Endodermal cell (in vitro differentiated cells): ENCODE measurements at regions not wholly inside any gene's neighbourhood (a gene's known extent, or its start where the extent isn't known, plus 50 kb on each side); places are given as distances from the start of the nearest gene placed in this dataset.

ENCODE experiments used
- DNase-seq: peaks from one replicate; pipeline ENCODE4 v3.0.0-alpha.2; 2017
- H3K27ac ChIP-seq: 2 replicates; pipeline ENCODE4 v1.5.1; 2013; ENCODE audit warnings: mild to moderate bottlenecking, low read depth, low read length, moderate library complexity
- H3K27me3 ChIP-seq: 2 replicates; pipeline ENCODE4 v1.6.1; 2013; ENCODE audit warnings: mild to moderate bottlenecking, low read length, moderate library complexity; ENCODE audit not compliant: insufficient read depth, control insufficient read depth, poor library complexity, severe bottlenecking
- H3K36me3 ChIP-seq: 2 replicates; pipeline ENCODE4 v1.7.0; 2013; ENCODE audit warnings: mild to moderate bottlenecking, low read length, moderate library complexity; ENCODE audit not compliant: control insufficient read depth, insufficient read depth
- H3K4me1 ChIP-seq: one replicate; pipeline ENCODE4 v1.7.0; 2013; ENCODE audit warnings: low read length; ENCODE audit not compliant: control insufficient read depth, insufficient read depth
- H3K4me3 ChIP-seq: 2 replicates; pipeline ENCODE4 v1.5.1; 2013; ENCODE audit warnings: mild to moderate bottlenecking, low read length, moderate library complexity
- H3K9ac ChIP-seq: 2 replicates; pipeline ENCODE4 v1.6.1; 2013; ENCODE audit warnings: mild to moderate bottlenecking, low read length, moderate library complexity; ENCODE audit not compliant: poor library complexity, severe bottlenecking; ENCODE audit errors: extremely low read depth
- H3K9me3 ChIP-seq: 2 replicates; pipeline ENCODE4 v1.6.1; 2013; ENCODE audit warnings: mild to moderate bottlenecking, low read length, moderate library complexity; ENCODE audit not compliant: control insufficient read depth
- H3K27ac Mint-ChIP-seq: 2 replicates; pipeline ENCODE4 v1.8.0; 2020; ENCODE audit warnings: mixed read lengths
- H3K27me3 Mint-ChIP-seq: 2 replicates; pipeline ENCODE4 v1.8.0; 2021; ENCODE audit warnings: mild to moderate bottlenecking, mixed read lengths; ENCODE audit not compliant: insufficient read depth
- H3K36me3 Mint-ChIP-seq: 2 replicates; pipeline ENCODE4 v1.8.0; 2020; ENCODE audit warnings: low read depth, mixed read lengths
- H3K4me1 Mint-ChIP-seq: 2 replicates; pipeline ENCODE4 v1.8.0; 2020; ENCODE audit warnings: mixed read lengths
- H3K4me3 Mint-ChIP-seq: 2 replicates; pipeline ENCODE4 v1.8.0; 2020; ENCODE audit warnings: mild to moderate bottlenecking, moderate library complexity, mixed read lengths
- H3K9me3 Mint-ChIP-seq: 2 replicates; pipeline ENCODE4 v1.8.0; 2020; ENCODE audit warnings: mild to moderate bottlenecking, mixed read lengths
- CTCF ChIP-seq: fragments of 200-600 bp; sonication (generic); conservative IDR thresholded peaks from 2 replicates; pipeline ENCODE4 v1.5.0; 2021; ENCODE audit warnings: antibody characterized with exemption, mild to moderate bottlenecking
- WGBS, 2 experiments: methylation state at CpG; one replicate each; pipeline versions ENCODE4 v1.1.5 to v1.1.7; 2013; ENCODE audit warnings: missing lambda C conversion rate in 2 of 2, mixed read lengths in 1 of 2; ENCODE audit not compliant: insufficient coverage in 1 of 2, insufficient read length in 1 of 2; 5-methylcytosine and 5-hydroxymethylcytosine counted together

- Mint-ChIP-seq H3K27ac (no peak overlapping the region), H3K36me3 (no peaks in the 10 kb centered on the region), H3K27me3 (no peaks in the 10 kb centered on the region), H3K9me3 (no peaks in the 10 kb centered on the region), H3K4me3 (no peak overlapping the region), H3K4me1 (peaks cover 46% of the 10 kb centered on the region)
- H3K27me3 ChIP-seq, result no peaks in the 10 kb centered on the region
- peaks cover 18% of the 10 kb centered on the region for H3K4me1 ChIP-seq
- H3K4me3 ChIP-seq, result no peak overlapping the region
- TF ChIP-seq CTCF, result no peak
- H3K9me3 ChIP-seq, result no peaks in the 10 kb centered on the region
- no peak for DNase-seq
- H3K9ac ChIP-seq, result no peak overlapping the region
- H3K27ac ChIP-seq, result no peak overlapping the region
- H3K36me3 ChIP-seq, result no peaks in the 10 kb centered on the region
Measured at GRCh38 chr12:75881920-75882319, 149.7 kb downstream of the PHLDA1 start.

- 48 to 57% methylated on average over 4 to 13 of the region's 13 CpGs for WGBS, 2 experiments
- Mint-ChIP-seq H3K27ac (peak overlapping the region; percentile 57), H3K36me3 (no peaks in the 10 kb centered on the region), H3K4me1 (peaks cover 32% of the 10 kb centered on the region), H3K4me3 (no peak overlapping the region), H3K9me3 (peaks cover 5% of the 10 kb centered on the region), H3K27me3 (no peaks in the 10 kb centered on the region)
- Histone ChIP-seq H3K27ac (no peak overlapping the region), H3K27me3 (no peaks in the 10 kb centered on the region), H3K36me3 (no peaks in the 10 kb centered on the region), H3K9me3 (no peaks in the 10 kb centered on the region), H3K4me3 (peak overlapping the region; percentile 21), H3K9ac (peak overlapping the region; percentile 4), H3K4me1 (peaks cover 19% of the 10 kb centered on the region)
- no peak for TF ChIP-seq CTCF
- no peak for DNase-seq
Measured at GRCh38 chr12:75877763-75878621, 153.6 kb downstream of the PHLDA1 start.

GRCh38 chr12:75876832-75877762, 154.5 kb downstream of the PHLDA1 start:
- Mint-ChIP-seq H3K27ac (peak overlapping the region; percentile 93), H3K9me3 (peaks cover 5% of the 10 kb centered on the region), H3K4me3 (no peak overlapping the region), H3K36me3 (no peaks in the 10 kb centered on the region), H3K27me3 (no peaks in the 10 kb centered on the region), H3K4me1 (peaks cover 37% of the 10 kb centered on the region)
- H3K4me3 ChIP-seq, result no peak overlapping the region
- no peaks in the 10 kb centered on the region for H3K27me3 ChIP-seq
- TF ChIP-seq CTCF, result no peak
- WGBS, 2 experiments, result 55 to 82% methylated on average over 3 of the region's 4 CpGs
- H3K27ac ChIP-seq, result no peak overlapping the region
- DNase-seq, result peak; percentile 62
- no peaks in the 10 kb centered on the region for H3K9me3 ChIP-seq
- H3K9ac ChIP-seq, result peak overlapping the region; percentile 4
- peaks cover 19% of the 10 kb centered on the region for H3K4me1 ChIP-seq
- H3K36me3 ChIP-seq, result no peaks in the 10 kb centered on the region
